GF-D8 (cell line): ENCODE measurements at regions not wholly inside any gene's neighbourhood (a gene's known extent, or its start where the extent isn't known, plus 50 kb on each side); places are given as distances from the start of the nearest gene placed in this dataset.
"Not testable (repeated sequence)": the region's sequence is repeated elsewhere in the genome, so short reads cannot be mapped to it uniquely, and the experiment has no call there.

Experiments
- DNase-seq: peaks from one replicate; lab custom pipeline; 2025; lab: John Stamatoyannopoulos, UW

- no peak for DNase-seq
Observed at GRCh38 chr9:30522061-30522460, 1862.4 kb upstream of the ACO1 start.

GRCh38 chr9:30522486-30522885 lies 1862.0 kb upstream of the ACO1 start:
- DNase-seq, result no peak

GRCh38 chr9:30524311-30524710 lies 1860.1 kb upstream of the ACO1 start:
- no peak for DNase-seq

- DNase-seq, result no peak
Observed at GRCh38 chr9:30534455-30534854, 1850.0 kb upstream of the ACO1 start.

- no peak for DNase-seq
Observed at GRCh38 chr9:30534896-30535295, 1849.5 kb upstream of the ACO1 start.

GRCh38 chr9:30536494-30536893 lies 1847.9 kb upstream of the ACO1 start:
- DNase-seq, result no peak

- DNase-seq, result not testable (repeated sequence)
Observed at GRCh38 chr9:30539696-30540095, 1844.7 kb upstream of the ACO1 start.

GRCh38 chr9:30574355-30575151 lies 1809.9 kb upstream of the ACO1 start:
- no peak for DNase-seq

GRCh38 chr9:30575218-30575617 lies 1809.2 kb upstream of the ACO1 start:
- no peak for DNase-seq

- no peak for DNase-seq
Observed at GRCh38 chr9:30575691-30576090, 1808.8 kb upstream of the ACO1 start.

GRCh38 chr9:30579810-30580209 lies 1804.6 kb upstream of the ACO1 start:
- DNase-seq, result no peak

- DNase-seq, result no peak
Observed at GRCh38 chr9:30582240-30582639, 1802.2 kb upstream of the ACO1 start.

GRCh38 chr9:30584559-30584958 lies 1799.9 kb upstream of the ACO1 start:
- DNase-seq, result no peak

GRCh38 chr9:30591461-30591860 lies 1793.0 kb upstream of the ACO1 start:
- DNase-seq, result no peak

- DNase-seq, result no peak
Observed at GRCh38 chr9:30597608-30598007, 1786.8 kb upstream of the ACO1 start.

GRCh38 chr9:30605936-30606335 lies 1778.5 kb upstream of the ACO1 start:
- DNase-seq, result no peak

GRCh38 chr9:30609713-30610112 lies 1774.7 kb upstream of the ACO1 start:
- DNase-seq, result no peak

- not testable (repeated sequence) for DNase-seq
Observed at GRCh38 chr9:30616782-30617181, 1767.7 kb upstream of the ACO1 start.

- DNase-seq, result no peak
Observed at GRCh38 chr9:30622561-30622960, 1761.9 kb upstream of the ACO1 start.

GRCh38 chr9:30628915-30629567 lies 1755.4 kb upstream of the ACO1 start:
- no peak for DNase-seq

GRCh38 chr9:30630459-30630858 lies 1754.0 kb upstream of the ACO1 start:
- DNase-seq, result no peak

GRCh38 chr9:30646639-30647038 lies 1737.8 kb upstream of the ACO1 start:
- not testable (repeated sequence) for DNase-seq

- no peak for DNase-seq
Observed at GRCh38 chr9:30661925-30662324, 1722.5 kb upstream of the ACO1 start.
